ENCODE measurements at regions not wholly inside any gene's neighbourhood (a gene's known extent, or its start where the extent isn't known, plus 50 kb on each side); places are given as distances from the start of the nearest gene placed in this dataset.

GRCh38 chr22:46031066-46031465 is 54.1 kb upstream of the WNT7B start:
- TF ChIP-seq, protein P1, sequence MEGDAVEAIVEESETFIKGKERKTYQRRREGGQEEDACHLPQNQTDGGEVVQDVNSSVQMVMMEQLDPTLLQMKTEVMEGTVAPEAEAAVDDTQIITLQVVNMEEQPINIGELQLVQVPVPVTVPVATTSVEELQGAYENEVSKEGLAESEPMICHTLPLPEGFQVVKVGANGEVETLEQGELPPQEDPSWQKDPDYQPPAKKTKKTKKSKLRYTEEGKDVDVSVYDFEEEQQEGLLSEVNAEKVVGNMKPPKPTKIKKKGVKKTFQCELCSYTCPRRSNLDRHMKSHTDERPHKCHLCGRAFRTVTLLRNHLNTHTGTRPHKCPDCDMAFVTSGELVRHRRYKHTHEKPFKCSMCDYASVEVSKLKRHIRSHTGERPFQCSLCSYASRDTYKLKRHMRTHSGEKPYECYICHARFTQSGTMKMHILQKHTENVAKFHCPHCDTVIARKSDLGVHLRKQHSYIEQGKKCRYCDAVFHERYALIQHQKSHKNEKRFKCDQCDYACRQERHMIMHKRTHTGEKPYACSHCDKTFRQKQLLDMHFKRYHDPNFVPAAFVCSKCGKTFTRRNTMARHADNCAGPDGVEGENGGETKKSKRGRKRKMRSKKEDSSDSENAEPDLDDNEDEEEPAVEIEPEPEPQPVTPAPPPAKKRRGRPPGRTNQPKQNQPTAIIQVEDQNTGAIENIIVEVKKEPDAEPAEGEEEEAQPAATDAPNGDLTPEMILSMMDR (optimal IDR thresholded peaks at IDR 0.05 in 1 of 3, IDR thresholded peaks at IDR 0.05 in 1 of 3, conservative IDR thresholded peaks at IDR 0.05 in 1 of 3; ENCODE audit: extremely low read depth in 1 of 3, insufficient read depth in 2 of 3, low read length in 3 of 3): no peak
- TF ChIP-seq EZH2 (IDR thresholded peaks at IDR 0.05; ENCODE audit: low read length): no peak
